Fibroblast of lung (primary cell): ENCODE measurements at regions not wholly inside any gene's neighbourhood (a gene's known extent, or its start where the extent isn't known, plus 50 kb on each side); places are given as distances from the start of the nearest gene placed in this dataset.

ENCODE experiments used
- DNase-seq, 2 donors: peaks; one replicate each; pipeline versions ENCODE4 v3.0.0 to v3.0.0-alpha.2; 2010; ENCODE audit warnings: low read depth in 2 of 2
- H2AFZ ChIP-seq: 2 replicates; pipeline ENCODE4 v1.5.1; 2012; ENCODE audit warnings: low read length, control low read depth, inconsistent platforms
- H3K27ac ChIP-seq: 2 replicates; pipeline ENCODE4 v1.5.1; 2011; ENCODE audit warnings: low read length, control low read depth; ENCODE audit not compliant: insufficient read depth
- H3K27me3 ChIP-seq: 2 replicates; pipeline ENCODE4 v1.5.1; 2011; ENCODE audit warnings: mild to moderate bottlenecking, low read length; ENCODE audit not compliant: control insufficient read depth, insufficient read depth
- H3K36me3 ChIP-seq: 2 replicates; pipeline ENCODE4 v1.5.1; 2011; ENCODE audit warnings: low read length; ENCODE audit not compliant: control insufficient read depth, insufficient read depth
- H3K4me1 ChIP-seq: 2 replicates; pipeline ENCODE4 v1.5.1; 2011; ENCODE audit warnings: low read length; ENCODE audit not compliant: control insufficient read depth, insufficient read depth; ENCODE audit errors: extremely low read depth
- H3K4me2 ChIP-seq: 2 replicates; pipeline ENCODE4 v1.5.1; 2011; ENCODE audit warnings: low read length, control low read depth; ENCODE audit not compliant: insufficient read depth; ENCODE audit errors: extremely low read depth
- H3K4me3 ChIP-seq, 4 experiments: fragments of 200-600 bp in 1 of 4; sonication (generic) in 1 of 4; replicated peaks in 1 of 4; 2 replicates each; pipeline ENCODE4 v1.5.1; 2011 to 2016; ENCODE audit warnings: low read length in 4 of 4, low read depth in 3 of 4, mild to moderate bottlenecking in 3 of 4, control low read depth in 2 of 4, inconsistent platforms in 1 of 4, mixed read lengths in 1 of 4; ENCODE audit not compliant: insufficient read depth in 1 of 4; ENCODE audit errors: control extremely low read depth in 1 of 4
- H3K79me2 ChIP-seq: 2 replicates; pipeline ENCODE4 v1.5.1; 2012; ENCODE audit warnings: mild to moderate bottlenecking, low read length, inconsistent platforms; ENCODE audit not compliant: control insufficient read depth, insufficient read depth
- H3K9ac ChIP-seq: 2 replicates; pipeline ENCODE4 v1.5.1; 2011; ENCODE audit warnings: mild to moderate bottlenecking, low read length, control low read depth; ENCODE audit not compliant: insufficient read depth
- H3K9me3 ChIP-seq: 2 replicates; pipeline ENCODE4 v1.5.1; 2012; ENCODE audit warnings: low read depth, low read length; ENCODE audit not compliant: control insufficient read depth, insufficient read depth
- H4K20me1 ChIP-seq: 2 replicates; pipeline ENCODE4 v1.5.1; 2011; ENCODE audit warnings: low read length; ENCODE audit not compliant: control insufficient read depth, insufficient read depth; ENCODE audit errors: extremely low read depth
- EZH2 ChIP-seq: IDR thresholded peaks from 2 replicates; pipeline ENCODE4 v1.5.1; 2012; ENCODE audit warnings: low read length, control low read depth, mild to moderate bottlenecking; ENCODE audit errors: missing control alignments
- TF ChIP-seq, protein P1 (sequence below), 2 donors: IDR thresholded peaks in 1 of 2; conservative IDR thresholded peaks in 1 of 2; 1 replicate in 1 of 2; 2 replicates in 1 of 2; pipeline ENCODE4 v1.5.1; 2011 to 2012; ENCODE audit warnings: low read length in 2 of 2, control low read depth in 1 of 2, inconsistent platforms in 1 of 2, low read depth in 1 of 2, mild to moderate bottlenecking in 1 of 2

- no peak overlapping the region for H3K9ac ChIP-seq
- no peak for DNase-seq
- no peaks in the 10 kb centered on the region for H3K36me3 ChIP-seq
- H3K79me2 ChIP-seq: no peaks in the 10 kb centered on the region
- no peak overlapping the region for H2AFZ ChIP-seq
- H3K27me3 ChIP-seq: no peaks in the 10 kb centered on the region
- TF ChIP-seq, protein P1, sequence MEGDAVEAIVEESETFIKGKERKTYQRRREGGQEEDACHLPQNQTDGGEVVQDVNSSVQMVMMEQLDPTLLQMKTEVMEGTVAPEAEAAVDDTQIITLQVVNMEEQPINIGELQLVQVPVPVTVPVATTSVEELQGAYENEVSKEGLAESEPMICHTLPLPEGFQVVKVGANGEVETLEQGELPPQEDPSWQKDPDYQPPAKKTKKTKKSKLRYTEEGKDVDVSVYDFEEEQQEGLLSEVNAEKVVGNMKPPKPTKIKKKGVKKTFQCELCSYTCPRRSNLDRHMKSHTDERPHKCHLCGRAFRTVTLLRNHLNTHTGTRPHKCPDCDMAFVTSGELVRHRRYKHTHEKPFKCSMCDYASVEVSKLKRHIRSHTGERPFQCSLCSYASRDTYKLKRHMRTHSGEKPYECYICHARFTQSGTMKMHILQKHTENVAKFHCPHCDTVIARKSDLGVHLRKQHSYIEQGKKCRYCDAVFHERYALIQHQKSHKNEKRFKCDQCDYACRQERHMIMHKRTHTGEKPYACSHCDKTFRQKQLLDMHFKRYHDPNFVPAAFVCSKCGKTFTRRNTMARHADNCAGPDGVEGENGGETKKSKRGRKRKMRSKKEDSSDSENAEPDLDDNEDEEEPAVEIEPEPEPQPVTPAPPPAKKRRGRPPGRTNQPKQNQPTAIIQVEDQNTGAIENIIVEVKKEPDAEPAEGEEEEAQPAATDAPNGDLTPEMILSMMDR (conservative IDR thresholded peaks at IDR 0.05 in 1 of 2, IDR thresholded peaks at IDR 0.05 in 1 of 2; ENCODE audit: low read depth in 1 of 2, low read length in 2 of 2): no peak
- TF ChIP-seq EZH2: no peak
- H3K4me2 ChIP-seq: no peak overlapping the region
- H3K4me1 ChIP-seq: no peaks in the 10 kb centered on the region
- H3K9me3 ChIP-seq: no peaks in the 10 kb centered on the region
- H3K4me3 ChIP-seq: no peak overlapping the region
- no peak overlapping the region for H3K27ac ChIP-seq
- H4K20me1 ChIP-seq: no peaks in the 10 kb centered on the region
These were observed 1454.4 kb downstream of the HACE1 start for GRCh38 chr6:103405321-103405720.

GRCh38 chr6:103404799-103405198, 1454.9 kb downstream of the HACE1 start:
- TF ChIP-seq, protein P1 (conservative IDR thresholded peaks at IDR 0.05 in 1 of 2, IDR thresholded peaks at IDR 0.05 in 1 of 2; ENCODE audit: low read depth in 1 of 2, low read length in 2 of 2): no peak
- no peak for TF ChIP-seq EZH2
- no peaks in the 10 kb centered on the region for H3K9me3 ChIP-seq

DNA sequence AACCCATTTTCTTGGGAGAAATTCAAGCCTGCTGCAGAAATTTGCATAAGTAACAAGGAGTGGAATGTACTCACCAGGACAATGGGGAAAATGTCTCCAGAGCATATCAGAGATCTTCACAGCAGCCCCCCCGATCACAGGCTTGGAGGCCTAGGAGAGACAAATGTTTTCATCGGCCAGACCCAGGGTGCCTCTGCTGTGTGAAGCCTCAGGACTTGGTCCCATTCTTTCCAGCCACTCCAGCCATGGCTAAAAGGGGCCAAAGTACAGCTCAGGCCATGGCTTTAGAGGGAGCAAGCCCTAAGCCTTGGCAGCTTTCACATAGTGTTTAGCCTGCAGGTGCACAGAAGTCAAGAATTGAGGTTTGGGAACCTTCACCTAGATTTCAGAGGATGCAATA, 1463.0 kb downstream of the HACE1 start:
- Histone ChIP-seq H3K79me2 (no peaks in the 10 kb centered on the region), H3K4me1 (no peaks in the 10 kb centered on the region), H3K36me3 (no peaks in the 10 kb centered on the region), H3K27ac (no peak overlapping the region), H3K9ac (no peak overlapping the region), H3K4me2 (no peak overlapping the region), H4K20me1 (no peaks in the 10 kb centered on the region), H3K4me3 (no peak overlapping the region), H3K9me3 (no peaks in the 10 kb centered on the region), H2AFZ (no peak overlapping the region), H3K27me3 (no peaks in the 10 kb centered on the region)
- TF ChIP-seq, protein P1 (conservative IDR thresholded peaks at IDR 0.05 in 1 of 2, IDR thresholded peaks at IDR 0.05 in 1 of 2; ENCODE audit: low read depth in 1 of 2, low read length in 2 of 2): no peak
- no peak for TF ChIP-seq EZH2
- DNase-seq: no peak

More at GRCh38 chr6:103404799-103405198, 1454.9 kb downstream of the HACE1 start:
- no peaks in the 10 kb centered on the region for H3K4me1 ChIP-seq
- no peaks in the 10 kb centered on the region for H3K27me3 ChIP-seq
- H3K4me2 ChIP-seq: no peak overlapping the region
- DNase-seq: no peak
- H3K36me3 ChIP-seq: no peaks in the 10 kb centered on the region
- no peaks in the 10 kb centered on the region for H4K20me1 ChIP-seq
- H3K9ac ChIP-seq: no peak overlapping the region
- no peak overlapping the region for H3K27ac ChIP-seq
- H3K79me2 ChIP-seq: no peaks in the 10 kb centered on the region
- no peak overlapping the region for H3K4me3 ChIP-seq
- H2AFZ ChIP-seq: no peak overlapping the region
